BE2C (cell line): ENCODE measurements at regions not wholly inside any gene's neighbourhood (a gene's known extent, or its start where the extent isn't known, plus 50 kb on each side); places are given as distances from the start of the nearest gene placed in this dataset.

Experiments
- DNase-seq: peaks from one replicate; pipeline ENCODE4 v3.0.0-alpha.2; 2020
- H3K27me3 ChIP-seq: fragments of 250-450 bp; sonication (Bioruptor Pico); 2 replicates; pipeline ENCODE4 v1.5.1; 2020; ENCODE audit warnings: mild to moderate bottlenecking
- H3K36me3 ChIP-seq: fragments of 250-450 bp; sonication (Bioruptor Pico); 2 replicates; pipeline ENCODE4 v1.5.1; 2020; ENCODE audit warnings: mild to moderate bottlenecking
- H3K4me1 ChIP-seq: fragments of 250-450 bp; sonication (Bioruptor Pico); 2 replicates; pipeline ENCODE4 v1.5.1; 2020
- H3K4me3 ChIP-seq: 2 replicates; pipeline ENCODE4 v1.5.1; 2011; ENCODE audit warnings: low read depth, low read length
- H3K9me3 ChIP-seq: fragments of 250-450 bp; sonication (Bioruptor Pico); 2 replicates; pipeline ENCODE4 v1.5.1; 2020
- CTCF ChIP-seq: IDR thresholded peaks from 2 replicates; pipeline ENCODE4 v1.5.1; 2012; ENCODE audit warnings: mild to moderate bottlenecking, low read depth, low read length

- no peaks in the 10 kb centered on the region for H3K9me3 ChIP-seq
- no peak for TF ChIP-seq CTCF
- H3K27me3 ChIP-seq: no peaks in the 10 kb centered on the region
- no peak overlapping the region for H3K4me3 ChIP-seq
- peaks cover 4% of the 10 kb centered on the region for H3K4me1 ChIP-seq
- H3K36me3 ChIP-seq: no peaks in the 10 kb centered on the region
- no peak for DNase-seq
These were observed 429.5 kb downstream of the TLE1 start for GRCh38 chr9:81259896-81260295.

- DNase-seq: no peak
- no peak overlapping the region for H3K4me3 ChIP-seq
- TF ChIP-seq CTCF: no peak
- H3K9me3 ChIP-seq: no peaks in the 10 kb centered on the region
- no peaks in the 10 kb centered on the region for H3K36me3 ChIP-seq
- no peaks in the 10 kb centered on the region for H3K4me1 ChIP-seq
- no peaks in the 10 kb centered on the region for H3K27me3 ChIP-seq
These were observed 433.0 kb downstream of the TLE1 start for GRCh38 chr9:81256368-81256767.

DNA sequence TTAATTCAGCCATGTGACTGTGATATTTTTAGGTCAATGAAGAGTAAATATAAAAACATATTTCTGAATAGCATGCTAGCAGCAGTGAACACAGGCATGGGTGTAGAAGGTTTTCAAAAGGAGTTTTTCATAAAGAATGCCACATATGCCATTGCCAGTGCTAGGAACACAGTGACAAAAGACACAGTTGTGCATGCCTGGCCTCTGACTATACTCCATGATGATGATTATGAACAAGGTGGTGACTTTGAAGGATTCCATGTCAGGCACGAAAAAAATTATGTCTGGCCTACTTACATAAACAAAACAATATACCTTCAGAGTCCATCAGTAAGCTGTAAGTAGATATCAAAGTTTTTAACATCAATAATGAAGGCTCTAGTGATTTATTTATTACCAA lies 438.7 kb downstream of the TLE1 start:
- no peaks in the 10 kb centered on the region for H3K27me3 ChIP-seq
- no peaks in the 10 kb centered on the region; the same call in 1 of the 2 replicates for H3K9me3 ChIP-seq
- peaks cover under 1% of the 10 kb centered on the region; the same call in 1 of the 2 replicates for H3K4me1 ChIP-seq
- no peaks in the 10 kb centered on the region for H3K36me3 ChIP-seq
- no peak overlapping the region for H3K4me3 ChIP-seq
- TF ChIP-seq CTCF: no peak
- no peak for DNase-seq

- H3K4me1 ChIP-seq: peaks cover 3% of the 10 kb centered on the region; the same call in 1 of the 2 replicates
- no peaks in the 10 kb centered on the region; the same call in 1 of the 2 replicates for H3K9me3 ChIP-seq
- no peak for DNase-seq
- H3K4me3 ChIP-seq: no peak overlapping the region
- no peaks in the 10 kb centered on the region for H3K27me3 ChIP-seq
- no peaks in the 10 kb centered on the region for H3K36me3 ChIP-seq
- no peak for TF ChIP-seq CTCF
These were observed 439.3 kb downstream of the TLE1 start for GRCh38 chr9:81250041-81250440.

GRCh38 chr9:81245254-81245956 lies 443.9 kb downstream of the TLE1 start:
- Histone ChIP-seq H3K9me3 (no peaks in the 10 kb centered on the region; the same call in 1 of the 2 replicates), H3K4me1 (peaks cover 3% of the 10 kb centered on the region; the same call in 1 of the 2 replicates), H3K36me3 (no peaks in the 10 kb centered on the region), H3K27me3 (no peaks in the 10 kb centered on the region), H3K4me3 (no peak overlapping the region)
- no peak for DNase-seq
- no peak for TF ChIP-seq CTCF

GRCh38 chr9:81244631-81245030 lies 444.7 kb downstream of the TLE1 start:
- TF ChIP-seq CTCF: no peak
- Histone ChIP-seq H3K4me1 (peaks cover 3% of the 10 kb centered on the region; the same call in 1 of the 2 replicates), H3K36me3 (no peaks in the 10 kb centered on the region), H3K27me3 (no peaks in the 10 kb centered on the region), H3K9me3 (no peaks in the 10 kb centered on the region; the same call in 1 of the 2 replicates), H3K4me3 (no peak overlapping the region)
- no peak for DNase-seq
